ENCODE measurements at regions not wholly inside any gene's neighbourhood (a gene's known extent, or its start where the extent isn't known, plus 50 kb on each side); places are given as distances from the start of the nearest gene placed in this dataset.
"Not testable (repeated sequence)": the region's sequence is repeated elsewhere in the genome, so short reads cannot be mapped to it uniquely, and the experiment has no call there.

GRCh38 chr3:154662851-154663250, 232.9 kb upstream of the GPR149 start:
- in situ Hi-C loops (cut with HindIII; ENCODE audit: low pct_unique_long_range_greater_than_20kb, low sequenced_read_pairs), result no loop called here
- no peak for DNase-seq (ENCODE audit: low read depth)

- no peak for DNase-seq (ENCODE audit: low read depth)
- in situ Hi-C loops (cut with HindIII; ENCODE audit: low pct_unique_long_range_greater_than_20kb, low sequenced_read_pairs), result no loop called here
Observed at GRCh38 chr3:154660811-154661210, 230.8 kb upstream of the GPR149 start.

GRCh38 chr3:154658000-154658399, 228.0 kb upstream of the GPR149 start:
- in situ Hi-C loops (cut with HindIII; ENCODE audit: low pct_unique_long_range_greater_than_20kb, low sequenced_read_pairs), result no loop called here
- no peak for DNase-seq (ENCODE audit: low read depth)

GRCh38 chr3:154657218-154657617, 227.2 kb upstream of the GPR149 start:
- in situ Hi-C loops (cut with HindIII; ENCODE audit: low pct_unique_long_range_greater_than_20kb, low sequenced_read_pairs), result no loop called here
- DNase-seq (ENCODE audit: low read depth), result no peak

- DNase-seq (ENCODE audit: low read depth), result no peak
Observed at GRCh38 chr3:154656486-154656885, 226.5 kb upstream of the GPR149 start.

GRCh38 chr3:154642145-154642544, 212.2 kb upstream of the GPR149 start:
- no peak for DNase-seq (ENCODE audit: low read depth)
- in situ Hi-C loops (cut with HindIII; ENCODE audit: low pct_unique_long_range_greater_than_20kb, low sequenced_read_pairs), result no loop called here

More at GRCh38 chr3:154656486-154656885, 226.5 kb upstream of the GPR149 start:
- in situ Hi-C loops (cut with HindIII; ENCODE audit: low pct_unique_long_range_greater_than_20kb, low sequenced_read_pairs), result no loop called here

GRCh38 chr3:154625756-154626155, 195.8 kb upstream of the GPR149 start:
- in situ Hi-C loops (cut with HindIII; ENCODE audit: low pct_unique_long_range_greater_than_20kb, low sequenced_read_pairs), result no loop called here
- DNase-seq (ENCODE audit: low read depth), result no peak

- in situ Hi-C loops (cut with HindIII; ENCODE audit: low pct_unique_long_range_greater_than_20kb, low sequenced_read_pairs); DNase-seq (ENCODE audit: low read depth): not testable (repeated sequence)
Observed at GRCh38 chr3:154619621-154620020, 189.6 kb upstream of the GPR149 start.

GRCh38 chr3:154616298-154616697, 186.3 kb upstream of the GPR149 start:
- DNase-seq (ENCODE audit: low read depth), result no peak
- in situ Hi-C loops (cut with HindIII; ENCODE audit: low pct_unique_long_range_greater_than_20kb, low sequenced_read_pairs), result no loop called here

- in situ Hi-C loops (cut with HindIII; ENCODE audit: low pct_unique_long_range_greater_than_20kb, low sequenced_read_pairs), result no loop called here
- DNase-seq (ENCODE audit: low read depth), result no peak
Observed at GRCh38 chr3:154615471-154615870, 185.5 kb upstream of the GPR149 start.

GRCh38 chr3:154614601-154615000, 184.6 kb upstream of the GPR149 start:
- in situ Hi-C loops (cut with HindIII; ENCODE audit: low pct_unique_long_range_greater_than_20kb, low sequenced_read_pairs), result no loop called here
- DNase-seq (ENCODE audit: low read depth), result no peak

GRCh38 chr3:154614078-154614477, 184.1 kb upstream of the GPR149 start:
- DNase-seq (ENCODE audit: low read depth), result no peak
- in situ Hi-C loops (cut with HindIII; ENCODE audit: low pct_unique_long_range_greater_than_20kb, low sequenced_read_pairs), result no loop called here

- in situ Hi-C loops (cut with HindIII; ENCODE audit: low pct_unique_long_range_greater_than_20kb, low sequenced_read_pairs), result no loop called here
- DNase-seq (ENCODE audit: low read depth), result no peak
Observed at GRCh38 chr3:154602241-154602640, 172.3 kb upstream of the GPR149 start.

- no peak for DNase-seq (ENCODE audit: low read depth)
- in situ Hi-C loops (cut with HindIII; ENCODE audit: low pct_unique_long_range_greater_than_20kb, low sequenced_read_pairs), result no loop called here
Observed at GRCh38 chr3:154598166-154598565, 168.2 kb upstream of the GPR149 start.

- no peak for DNase-seq (ENCODE audit: low read depth)
- in situ Hi-C loops (cut with HindIII; ENCODE audit: low pct_unique_long_range_greater_than_20kb, low sequenced_read_pairs), result no loop called here
Observed at GRCh38 chr3:154590675-154591384, 160.8 kb upstream of the GPR149 start.

- in situ Hi-C loops (cut with HindIII; ENCODE audit: low pct_unique_long_range_greater_than_20kb, low sequenced_read_pairs), result no loop called here
- DNase-seq (ENCODE audit: low read depth), result no peak
Observed at GRCh38 chr3:154588831-154589230, 158.8 kb upstream of the GPR149 start.

GRCh38 chr3:154584974-154585373, 155.0 kb upstream of the GPR149 start:
- in situ Hi-C loops (cut with HindIII; ENCODE audit: low pct_unique_long_range_greater_than_20kb, low sequenced_read_pairs), result no loop called here
- DNase-seq (ENCODE audit: low read depth), result no peak

- no peak for DNase-seq (ENCODE audit: low read depth)
- in situ Hi-C loops (cut with HindIII; ENCODE audit: low pct_unique_long_range_greater_than_20kb, low sequenced_read_pairs), result no loop called here
Observed at GRCh38 chr3:154584041-154584440, 154.1 kb upstream of the GPR149 start.

GRCh38 chr3:154583086-154583634, 153.2 kb upstream of the GPR149 start:
- in situ Hi-C loops (cut with HindIII; ENCODE audit: low pct_unique_long_range_greater_than_20kb, low sequenced_read_pairs), result no loop called here
- DNase-seq (ENCODE audit: low read depth), result no peak

GRCh38 chr3:154582501-154582900, 152.5 kb upstream of the GPR149 start:
- DNase-seq (ENCODE audit: low read depth), result no peak
- in situ Hi-C loops (cut with HindIII; ENCODE audit: low pct_unique_long_range_greater_than_20kb, low sequenced_read_pairs), result no loop called here

Data from Caki2 (cell line).